GM12878 (cell line): ENCODE measurements at regions not wholly inside any gene's neighbourhood (a gene's known extent, or its start where the extent isn't known, plus 50 kb on each side); places are given as distances from the start of the nearest gene placed in this dataset.

Source experiments
- CBX3 ChIP-seq: fragments of 200-600 bp; sonication (generic); IDR thresholded peaks from 2 replicates; pipeline ENCODE4 v1.6.1; 2016; ENCODE audit warnings: low read depth, borderline replicate concordance
- CHD2 ChIP-seq: IDR thresholded peaks from 2 replicates; pipeline ENCODE4 v1.6.1; 2011; ENCODE audit warnings: low read depth, low read length, improper control_type of control experiment, borderline replicate concordance
- ESRRA ChIP-seq: IDR thresholded peaks from 2 replicates; pipeline ENCODE4 v1.6.1; 2012; ENCODE audit warnings: mild to moderate bottlenecking, low read length, improper control_type of control experiment
- EZH2 ChIP-seq: IDR thresholded peaks from 2 replicates; pipeline ENCODE4 v1.6.1; 2012; ENCODE audit warnings: low read depth, mild to moderate bottlenecking, control low read depth, inconsistent platforms, low read length, borderline replicate concordance; ENCODE audit not compliant: control insufficient read depth
- KDM1A ChIP-seq: fragments of 200-600 bp; sonication (generic); IDR thresholded peaks from 2 replicates; pipeline ENCODE4 v1.6.1; 2016; ENCODE audit warnings: borderline replicate concordance
- MXI1 ChIP-seq: fragments of 150-350 bp; IDR thresholded peaks from 2 replicates; pipeline ENCODE4 v1.6.1; 2011; ENCODE audit warnings: low read depth, mild to moderate bottlenecking, inconsistent platforms, low read length, improper control_type of control experiment
- POLR2AphosphoS2 ChIP-seq: IDR thresholded peaks from 2 replicates; pipeline ENCODE4 v1.6.1; 2011; ENCODE audit warnings: low read depth, mild to moderate bottlenecking, low read length, improper control_type of control experiment, moderate library complexity
- POLR2AphosphoS5 ChIP-seq: IDR thresholded peaks from 2 replicates; pipeline ENCODE4 v1.6.1; 2011; ENCODE audit warnings: mild to moderate bottlenecking, low read length, inconsistent platforms
- RAD21 ChIP-seq: IDR thresholded peaks from 2 replicates; pipeline ENCODE4 v1.6.1; 2011; ENCODE audit warnings: mild to moderate bottlenecking, low read depth, low read length, moderate library complexity; ENCODE audit not compliant: insufficient read depth
- REST ChIP-seq: IDR thresholded peaks from 2 replicates; pipeline ENCODE4 v1.6.1; 2012; ENCODE audit warnings: mild to moderate bottlenecking, low read depth, low read length
- SRF ChIP-seq, 2 experiments: IDR thresholded peaks; 2 replicates each; pipeline ENCODE4 v1.6.1; 2011; ENCODE audit warnings: low read depth in 2 of 2, low read length in 2 of 2, mild to moderate bottlenecking in 1 of 2, moderate library complexity in 1 of 2
- ZNF384 ChIP-seq: IDR thresholded peaks from 2 replicates; pipeline ENCODE4 v1.6.1; 2012; ENCODE audit warnings: low read depth, mild to moderate bottlenecking, low read length, improper control_type of control experiment, borderline replicate concordance
- TF ChIP-seq, protein P1 (sequence below), 3 experiments: IDR thresholded peaks in 2 of 3; conservative IDR thresholded peaks in 1 of 3; 2 replicates each; pipeline ENCODE4 v1.5.1; 2011; ENCODE audit warnings: low read depth in 3 of 3, low read length in 3 of 3, mild to moderate bottlenecking in 3 of 3, control low read depth in 2 of 3, moderate library complexity in 2 of 3, inconsistent platforms in 1 of 3, mixed read lengths in 1 of 3; ENCODE audit not compliant: control insufficient read depth in 2 of 3, insufficient read depth in 1 of 3; ENCODE audit errors: extremely low read depth in 1 of 3

DNA sequence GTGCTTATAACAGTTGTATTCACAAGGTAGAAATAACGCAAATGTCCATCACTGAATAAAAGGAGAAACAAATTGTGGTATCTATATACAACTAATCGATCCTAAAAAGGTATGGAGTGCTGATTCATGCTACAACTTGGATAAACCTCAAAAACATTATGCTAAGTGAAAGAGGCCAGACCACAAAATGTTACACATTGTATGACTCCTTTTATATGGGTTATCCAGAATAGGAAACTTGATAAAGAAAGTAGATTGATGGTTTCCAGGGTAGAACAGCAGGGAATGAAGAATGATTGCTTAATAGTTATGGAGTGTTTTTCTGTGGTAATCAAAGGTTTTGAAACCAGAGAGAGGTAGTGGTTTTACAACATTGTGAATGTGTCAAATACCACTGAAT, 432.2 kb upstream of the TRIB2 start:
- no peak for TF ChIP-seq KDM1A
- TF ChIP-seq ESRRA, result no peak
- no peak for TF ChIP-seq ZNF384
- no peak for TF ChIP-seq POLR2AphosphoS2
- TF ChIP-seq, protein P1, sequence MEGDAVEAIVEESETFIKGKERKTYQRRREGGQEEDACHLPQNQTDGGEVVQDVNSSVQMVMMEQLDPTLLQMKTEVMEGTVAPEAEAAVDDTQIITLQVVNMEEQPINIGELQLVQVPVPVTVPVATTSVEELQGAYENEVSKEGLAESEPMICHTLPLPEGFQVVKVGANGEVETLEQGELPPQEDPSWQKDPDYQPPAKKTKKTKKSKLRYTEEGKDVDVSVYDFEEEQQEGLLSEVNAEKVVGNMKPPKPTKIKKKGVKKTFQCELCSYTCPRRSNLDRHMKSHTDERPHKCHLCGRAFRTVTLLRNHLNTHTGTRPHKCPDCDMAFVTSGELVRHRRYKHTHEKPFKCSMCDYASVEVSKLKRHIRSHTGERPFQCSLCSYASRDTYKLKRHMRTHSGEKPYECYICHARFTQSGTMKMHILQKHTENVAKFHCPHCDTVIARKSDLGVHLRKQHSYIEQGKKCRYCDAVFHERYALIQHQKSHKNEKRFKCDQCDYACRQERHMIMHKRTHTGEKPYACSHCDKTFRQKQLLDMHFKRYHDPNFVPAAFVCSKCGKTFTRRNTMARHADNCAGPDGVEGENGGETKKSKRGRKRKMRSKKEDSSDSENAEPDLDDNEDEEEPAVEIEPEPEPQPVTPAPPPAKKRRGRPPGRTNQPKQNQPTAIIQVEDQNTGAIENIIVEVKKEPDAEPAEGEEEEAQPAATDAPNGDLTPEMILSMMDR (IDR thresholded peaks at IDR 0.05 in 2 of 3, conservative IDR thresholded peaks at IDR 0.05 in 1 of 3; ENCODE audit: control insufficient read depth in 2 of 3, extremely low read depth in 1 of 3, insufficient read depth in 1 of 3, low read depth in 3 of 3, low read length in 3 of 3), result no peak
- TF ChIP-seq CBX3, result no peak
- no peak for TF ChIP-seq MXI1
- no peak for TF ChIP-seq SRF (IDR thresholded peaks at IDR 0.05; ENCODE audit: low read depth in 2 of 2, low read length in 2 of 2)
- TF ChIP-seq CHD2, result no peak
- TF ChIP-seq REST, result no peak
- TF ChIP-seq EZH2, result no peak
- TF ChIP-seq POLR2AphosphoS5, result no peak
- no peak for TF ChIP-seq RAD21
